GM19468 (cell line): ENCODE measurements at regions not wholly inside any gene's neighbourhood (a gene's known extent, or its start where the extent isn't known, plus 50 kb on each side); places are given as distances from the start of the nearest gene placed in this dataset.

Experiments
- ATAC-seq: cut with Tn5 transposase; IDR thresholded peaks from one replicate; pipeline ENCODE4 v1.9.1; 2021; ENCODE audit warnings: mild to moderate bottlenecking, moderate library complexity, moderate number of reproducible peaks; ENCODE audit not compliant: unreplicated experiment; ENCODE audit errors: extremely low read depth

DNA sequence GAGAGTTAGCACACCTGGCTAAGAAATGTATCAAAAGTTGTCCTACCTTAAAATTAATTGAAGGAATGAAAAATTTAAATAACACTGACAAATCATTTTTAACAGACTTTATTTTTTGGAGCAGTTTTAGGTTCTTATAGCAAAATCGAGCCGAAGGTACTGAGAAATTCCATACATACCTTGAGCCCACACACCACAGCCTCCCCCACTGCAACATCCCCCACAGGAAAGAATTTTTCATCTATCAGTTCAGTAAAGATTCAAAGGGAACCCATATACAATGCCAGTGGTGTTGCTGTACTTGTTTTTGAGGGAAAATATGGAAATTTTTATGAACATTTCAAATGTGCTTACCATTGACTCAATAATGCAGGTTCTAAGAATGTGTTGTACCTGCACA, 169.8 kb upstream of the HS6ST1 start:
- no peak for ATAC-seq

DNA sequence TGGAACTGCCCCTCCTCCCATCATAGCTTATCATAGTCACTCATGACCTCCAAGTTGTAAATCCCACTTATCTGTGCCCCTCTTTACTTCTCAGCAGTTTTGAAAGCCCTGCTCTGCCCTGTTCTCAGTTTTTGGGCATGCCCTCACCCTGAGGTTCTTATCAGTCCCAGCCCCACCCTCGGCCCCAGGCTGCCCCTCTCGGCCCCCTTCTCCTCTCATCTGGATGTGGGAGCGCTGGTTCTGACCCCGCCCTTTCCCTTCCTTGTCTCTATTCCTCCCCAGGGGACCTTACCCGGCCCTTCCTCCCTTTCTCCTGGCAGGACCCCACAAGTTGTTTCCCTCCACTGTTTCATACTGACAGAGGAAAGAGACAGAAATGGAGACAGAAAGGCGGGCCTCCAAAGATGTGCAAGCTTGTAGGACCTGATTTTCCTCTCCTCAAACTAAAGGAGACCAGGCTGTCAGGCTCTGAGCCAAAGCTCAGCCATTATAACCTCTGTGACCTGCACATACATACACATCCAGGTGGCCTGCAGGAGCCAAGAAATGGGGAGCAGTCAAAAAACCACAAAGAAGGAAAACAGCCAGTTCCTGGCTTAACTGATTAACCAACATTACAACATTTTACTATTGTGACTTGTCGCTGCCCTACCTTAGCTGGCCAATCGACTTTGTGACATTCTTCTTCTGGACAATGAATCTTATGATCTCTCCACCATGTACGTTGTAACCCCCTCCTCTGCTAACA, 171.0 kb upstream of the HS6ST1 start:
- ATAC-seq = no peak

DNA sequence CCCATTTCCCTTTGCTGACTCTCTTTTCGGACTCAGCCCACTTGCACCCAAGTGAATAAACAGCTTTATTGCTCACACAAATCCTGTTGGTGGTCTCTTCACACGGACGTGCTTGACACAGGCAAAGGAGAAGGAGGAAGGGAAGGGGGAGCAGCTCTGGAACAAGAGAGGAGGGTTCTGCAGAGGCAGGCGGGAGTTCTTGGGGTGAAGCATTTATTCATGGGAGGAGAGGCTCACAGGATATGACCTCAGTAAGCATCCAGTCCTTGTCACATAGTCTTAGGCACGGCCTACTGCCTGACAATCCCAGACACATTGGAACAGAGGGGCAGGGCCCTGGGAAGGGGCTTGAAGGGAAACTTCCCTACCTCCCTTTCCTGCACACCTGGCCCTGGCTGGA, 171.7 kb upstream of the HS6ST1 start:
- no peak for ATAC-seq

DNA sequence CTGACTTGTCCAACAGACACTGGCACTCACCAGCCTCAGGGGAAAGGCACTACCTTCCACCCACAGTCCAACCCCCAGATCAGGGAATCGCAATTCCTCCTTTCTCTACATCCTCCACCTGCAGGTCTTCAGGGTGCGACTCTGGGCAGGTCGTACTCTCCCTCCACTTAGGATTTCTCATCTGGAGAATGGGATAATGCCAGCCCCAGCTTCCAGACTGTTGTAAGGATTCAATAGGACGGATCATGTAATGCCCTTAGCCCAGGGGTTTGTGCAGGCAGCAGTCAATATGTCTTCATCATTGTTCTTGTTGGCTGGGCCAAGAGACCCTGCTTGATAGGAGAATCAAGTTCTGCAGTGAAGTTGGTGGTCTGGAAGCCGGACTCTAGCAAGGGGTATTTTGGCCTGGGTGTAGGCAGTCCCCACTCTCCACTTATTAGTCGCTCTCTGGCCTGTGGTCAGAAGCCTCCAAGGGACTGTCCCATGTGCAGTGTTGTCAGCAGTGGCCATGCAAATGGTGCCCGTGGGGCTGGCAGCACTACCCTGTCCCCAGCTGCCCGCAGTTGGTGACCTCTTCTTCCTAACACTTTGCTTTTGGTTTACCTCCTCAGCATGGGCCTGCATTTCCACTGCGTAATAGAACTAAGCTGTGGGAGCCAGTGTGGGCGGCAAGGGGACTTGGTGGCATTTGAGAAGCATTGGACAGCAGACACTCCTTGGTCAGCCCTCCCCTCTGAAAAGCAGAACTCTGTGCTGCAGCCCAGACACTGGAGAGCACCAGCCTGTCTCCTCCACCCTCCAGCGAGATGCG, 172.4 kb upstream of the HS6ST1 start:
- ATAC-seq = no peak

DNA sequence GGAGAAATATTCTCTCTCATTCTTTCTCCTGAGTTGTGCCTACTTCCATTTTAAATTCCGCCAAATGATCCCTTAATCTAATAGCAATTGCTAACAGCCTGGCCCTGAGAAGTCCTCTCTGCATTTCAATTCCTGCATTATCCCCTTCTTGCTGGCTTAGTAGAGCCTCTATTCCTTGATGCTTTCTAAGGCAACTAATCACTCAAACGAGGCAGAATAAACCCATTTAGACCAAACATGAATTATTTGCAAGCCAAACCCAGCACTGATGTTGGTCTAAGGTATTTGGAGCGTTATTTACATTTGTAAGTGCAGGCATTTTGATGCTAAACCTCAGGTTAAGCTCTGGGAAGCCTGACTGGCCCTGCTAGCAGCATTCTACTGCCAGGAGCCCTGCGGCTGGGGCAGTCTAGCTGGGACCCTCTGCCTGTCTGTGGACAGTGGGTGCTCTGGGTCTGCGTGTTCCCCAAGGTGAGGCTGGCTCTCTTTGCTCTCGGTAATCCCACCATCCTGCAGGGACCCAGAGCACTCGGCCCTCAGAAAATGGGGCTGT, 173.1 kb upstream of the HS6ST1 start:
- ATAC-seq = no peak

DNA sequence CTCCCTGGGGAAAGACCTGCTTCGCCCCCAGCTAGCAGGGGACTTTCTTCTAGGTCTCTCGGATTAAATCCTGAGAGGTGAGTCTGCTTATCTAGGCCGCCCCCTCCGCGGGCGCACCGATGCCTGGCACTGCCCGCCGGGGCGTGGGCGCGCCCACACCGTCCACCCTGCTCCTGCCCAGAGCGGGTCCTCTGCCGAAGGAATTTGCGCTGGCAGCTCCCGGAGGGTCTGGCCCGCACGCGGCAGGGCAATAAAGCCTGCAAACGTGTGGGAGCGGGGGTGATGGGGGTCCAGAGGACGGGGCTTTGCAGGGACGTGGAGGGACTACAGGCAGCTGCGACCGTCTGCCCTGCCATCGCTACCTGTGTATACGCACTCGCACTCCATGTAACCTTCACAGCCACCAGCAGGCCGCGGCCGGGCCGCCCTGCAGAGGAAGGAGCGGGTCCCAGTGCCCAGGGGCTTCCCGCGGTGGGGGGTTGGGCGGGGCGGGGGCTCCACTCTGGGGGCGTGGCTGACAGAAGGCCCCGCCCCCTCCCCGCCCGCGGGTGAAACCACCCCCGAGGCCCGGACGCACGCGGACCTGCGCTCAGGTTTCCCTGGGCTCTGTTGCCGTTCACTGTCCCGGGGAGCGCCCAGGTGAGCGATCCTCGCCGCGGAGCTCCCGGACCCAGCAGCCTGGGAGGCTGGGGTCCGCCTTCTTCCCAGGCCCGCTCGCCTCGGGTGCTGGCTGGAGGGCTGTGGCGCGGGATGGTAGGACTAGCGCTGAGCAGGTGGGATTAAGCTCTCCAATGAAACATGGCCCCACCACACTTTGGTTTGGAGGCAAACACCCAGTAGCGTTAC, 174.5 kb upstream of the HS6ST1 start:
- no peak for ATAC-seq

DNA sequence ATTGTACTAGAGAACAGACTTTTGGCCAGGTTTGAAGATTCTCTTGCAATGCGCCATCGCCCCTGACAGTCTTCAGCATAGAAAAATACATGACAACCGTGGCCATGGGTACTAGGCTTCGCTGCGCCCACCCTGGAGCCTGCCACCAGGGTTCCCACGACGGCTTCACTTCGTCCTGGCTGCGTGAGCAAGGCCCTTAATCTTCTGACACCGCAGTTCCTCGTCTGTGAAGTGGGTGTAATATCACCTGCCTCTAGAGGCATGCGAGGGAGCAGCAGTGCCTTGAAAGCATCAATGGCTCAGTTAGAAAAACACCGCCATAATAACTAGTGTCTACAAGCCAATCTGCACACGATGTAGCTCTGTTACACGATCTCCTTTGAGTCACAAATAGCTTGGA, 175.2 kb upstream of the HS6ST1 start:
- no peak for ATAC-seq

DNA sequence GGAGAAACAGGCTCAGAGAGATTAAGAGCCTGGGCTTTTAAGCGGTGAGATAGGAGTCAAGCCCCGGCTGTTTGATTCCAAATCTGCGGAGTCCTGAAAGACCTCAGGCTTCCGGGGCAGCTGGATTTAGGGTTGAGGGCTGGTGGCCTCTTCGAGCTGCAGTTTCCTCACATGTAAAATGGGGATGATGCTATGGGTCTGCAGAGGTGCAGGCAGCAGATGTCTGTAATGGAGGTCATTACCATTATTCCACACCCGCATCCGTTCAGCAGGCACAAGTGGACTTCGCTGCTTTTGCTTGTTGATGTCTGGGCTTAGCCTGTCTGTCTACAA, 175.6 kb upstream of the HS6ST1 start:
- no peak for ATAC-seq

DNA sequence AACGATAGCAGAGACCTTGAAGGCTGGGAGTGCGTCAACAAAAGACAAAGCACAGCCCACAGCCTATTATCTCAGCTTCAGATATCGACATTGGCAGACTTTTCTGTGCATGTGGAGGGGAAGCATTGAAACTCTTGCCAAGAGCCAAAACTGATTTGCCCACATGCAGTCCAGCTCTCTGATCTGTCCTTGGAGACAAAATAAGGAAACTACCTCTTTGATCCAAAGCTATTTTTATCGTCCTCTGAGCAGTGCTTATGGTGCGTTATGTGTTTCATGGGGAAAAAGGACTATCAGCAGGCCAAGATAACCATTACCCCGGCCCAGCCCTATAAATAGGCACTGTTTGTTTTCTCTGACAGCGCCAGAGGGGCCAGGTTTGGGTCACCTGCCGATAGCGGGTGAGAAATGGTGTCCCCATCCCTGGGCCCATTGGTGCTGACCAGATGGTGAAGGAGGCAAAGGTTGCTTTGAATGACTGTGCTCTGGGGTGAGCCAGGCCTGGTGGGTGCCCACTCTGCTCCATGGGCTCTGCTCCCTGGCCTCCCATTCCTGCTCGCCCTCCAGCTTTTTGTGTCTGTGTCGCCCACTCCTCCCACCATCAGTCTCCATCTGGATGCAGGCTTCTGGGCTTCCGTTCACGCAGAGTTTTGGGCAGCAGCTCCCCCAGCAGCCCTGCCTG, 176.1 kb upstream of the HS6ST1 start:
- ATAC-seq = no peak

DNA sequence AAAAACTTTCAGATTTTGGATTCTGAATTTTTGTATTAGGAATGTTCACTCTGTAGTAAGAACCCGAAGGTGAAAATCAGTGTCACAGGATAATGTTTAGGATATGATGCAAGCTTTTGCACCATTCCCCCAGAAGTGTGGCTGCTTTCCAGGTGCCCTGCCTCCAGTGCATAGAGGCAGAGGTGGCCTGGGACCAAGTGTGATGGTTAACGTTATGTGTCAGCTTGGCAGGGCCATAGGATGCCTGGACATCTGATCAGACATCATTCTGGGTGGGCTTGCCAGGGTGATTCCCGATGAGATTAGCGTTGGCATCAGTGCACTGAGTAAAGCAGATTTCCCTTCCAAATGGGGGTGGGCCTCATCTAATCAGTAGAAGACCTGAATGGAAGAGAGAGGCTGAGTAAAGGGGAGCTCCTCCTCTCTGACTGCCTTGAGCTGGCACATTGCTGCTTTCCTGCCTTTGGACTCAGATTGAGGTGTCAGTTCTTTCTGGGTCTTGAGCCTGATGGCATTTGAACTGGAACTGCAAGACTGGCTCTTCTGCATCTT, 177.4 kb upstream of the HS6ST1 start:
- ATAC-seq = no peak

DNA sequence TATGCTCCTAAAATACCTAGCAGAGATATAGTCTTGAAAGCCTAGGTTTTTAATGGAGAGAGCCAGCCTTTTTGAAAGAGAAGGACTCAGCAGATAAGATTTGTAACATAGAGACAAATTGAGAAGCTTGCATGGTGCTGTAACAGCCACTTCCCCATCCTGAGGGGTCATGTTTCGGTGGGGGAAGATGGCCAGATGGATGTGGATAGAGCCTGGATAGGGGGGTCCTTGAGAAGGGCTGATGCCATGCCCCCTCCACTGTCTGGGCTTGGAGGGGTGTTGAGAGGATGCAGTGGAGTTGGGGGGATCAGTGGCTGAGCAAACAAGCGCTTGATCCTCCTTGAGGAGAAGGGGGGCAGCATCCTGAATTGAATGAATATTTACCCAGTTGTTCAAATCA, 178.0 kb upstream of the HS6ST1 start:
- ATAC-seq = no peak

DNA sequence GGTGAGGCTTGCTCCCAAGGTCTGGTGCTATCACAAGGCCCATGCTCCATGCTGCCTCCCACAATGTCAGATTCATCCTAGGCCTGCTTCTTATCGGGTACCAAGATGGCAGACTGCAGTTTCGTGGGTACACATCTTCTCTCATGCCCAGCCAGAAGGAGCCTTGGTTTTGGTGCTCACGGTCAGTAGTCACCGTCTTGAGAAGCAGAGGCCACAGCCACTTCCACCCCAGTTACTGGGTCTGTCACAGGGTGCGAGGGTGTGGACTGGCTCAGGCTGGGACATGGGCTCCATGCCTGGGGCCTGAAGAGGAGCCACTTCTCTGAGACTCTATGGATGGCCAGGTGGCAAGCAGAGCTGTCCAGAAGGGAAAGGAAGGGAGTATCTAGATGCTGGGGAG, 178.8 kb upstream of the HS6ST1 start:
- no peak for ATAC-seq

DNA sequence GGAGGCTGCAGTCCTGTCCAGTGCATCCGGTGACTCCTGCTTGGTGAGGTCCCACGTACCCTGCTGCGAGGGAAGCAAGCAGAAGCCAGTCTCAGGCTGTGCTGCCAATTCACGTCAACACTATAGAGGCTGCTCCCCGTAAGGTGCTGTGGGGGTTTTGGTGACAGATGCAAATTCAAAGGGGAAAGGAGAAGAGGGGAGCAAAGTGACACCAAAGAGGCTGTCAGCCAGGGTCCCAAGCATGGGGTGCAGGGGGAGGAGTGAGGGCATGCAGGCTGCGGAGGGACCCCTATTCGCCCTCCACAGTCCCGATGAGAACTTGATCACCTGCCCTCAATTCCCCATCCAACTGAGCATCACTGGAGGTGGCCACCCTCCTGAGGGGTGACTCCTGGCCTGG, 179.4 kb upstream of the HS6ST1 start:
- no peak for ATAC-seq

DNA sequence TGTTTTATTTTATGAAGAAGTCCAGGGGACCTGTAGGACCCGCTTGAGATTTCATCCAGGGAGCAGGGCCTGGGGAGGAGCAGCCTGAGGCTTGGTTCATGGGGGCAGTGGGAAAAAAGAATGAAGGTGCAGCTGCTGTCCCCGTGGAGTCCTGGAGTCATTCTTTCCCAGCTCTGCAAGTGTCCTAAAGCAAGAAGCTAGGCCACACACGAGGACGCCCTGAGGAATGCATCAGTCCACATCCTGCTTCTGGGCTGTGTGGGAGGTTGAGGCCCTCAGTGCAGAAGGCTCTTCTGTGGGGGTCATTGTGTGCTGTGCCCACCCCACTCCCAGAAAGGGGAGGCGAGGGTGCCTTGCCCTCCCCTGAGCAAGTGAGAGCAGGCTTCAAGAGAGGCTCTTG, 179.9 kb upstream of the HS6ST1 start:
- no peak for ATAC-seq

DNA sequence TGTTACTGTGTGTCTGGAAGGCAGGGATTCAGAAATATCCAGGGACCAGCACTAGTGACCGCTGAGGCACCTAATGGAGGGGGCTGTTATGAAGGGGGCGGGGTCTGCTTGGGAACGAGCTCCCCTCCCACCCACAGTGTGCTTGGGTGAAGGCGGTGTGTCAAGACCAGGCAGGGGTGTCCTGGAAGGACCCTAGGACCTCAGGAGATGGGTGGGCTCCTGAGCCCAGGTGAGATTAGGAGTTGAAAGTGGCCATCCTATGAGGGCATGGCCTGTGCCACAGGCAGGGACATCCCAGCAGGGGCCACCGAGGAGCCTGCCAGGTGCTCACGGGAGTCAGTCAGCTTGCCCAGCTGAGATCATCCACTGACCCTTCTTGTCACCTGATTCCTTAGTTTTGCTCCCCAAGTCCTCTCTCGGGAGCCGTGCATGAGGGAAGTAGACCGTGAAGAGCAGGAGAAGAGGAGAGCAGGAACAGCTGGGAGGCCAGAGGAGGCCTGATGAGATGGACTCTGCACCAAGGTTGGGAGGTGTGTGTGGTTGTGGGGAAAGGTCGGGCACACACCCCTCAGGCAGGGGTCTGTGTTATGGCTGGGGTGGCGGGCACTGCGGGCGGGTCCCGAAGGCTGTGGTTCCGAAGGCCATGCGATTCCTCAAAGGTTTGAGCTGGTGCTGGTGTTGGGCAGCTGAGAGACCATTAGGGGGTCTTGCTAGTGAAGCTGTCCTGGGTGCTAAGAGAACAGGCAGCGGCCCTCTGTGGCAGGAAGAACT, 180.9 kb upstream of the HS6ST1 start:
- ATAC-seq = no peak

DNA sequence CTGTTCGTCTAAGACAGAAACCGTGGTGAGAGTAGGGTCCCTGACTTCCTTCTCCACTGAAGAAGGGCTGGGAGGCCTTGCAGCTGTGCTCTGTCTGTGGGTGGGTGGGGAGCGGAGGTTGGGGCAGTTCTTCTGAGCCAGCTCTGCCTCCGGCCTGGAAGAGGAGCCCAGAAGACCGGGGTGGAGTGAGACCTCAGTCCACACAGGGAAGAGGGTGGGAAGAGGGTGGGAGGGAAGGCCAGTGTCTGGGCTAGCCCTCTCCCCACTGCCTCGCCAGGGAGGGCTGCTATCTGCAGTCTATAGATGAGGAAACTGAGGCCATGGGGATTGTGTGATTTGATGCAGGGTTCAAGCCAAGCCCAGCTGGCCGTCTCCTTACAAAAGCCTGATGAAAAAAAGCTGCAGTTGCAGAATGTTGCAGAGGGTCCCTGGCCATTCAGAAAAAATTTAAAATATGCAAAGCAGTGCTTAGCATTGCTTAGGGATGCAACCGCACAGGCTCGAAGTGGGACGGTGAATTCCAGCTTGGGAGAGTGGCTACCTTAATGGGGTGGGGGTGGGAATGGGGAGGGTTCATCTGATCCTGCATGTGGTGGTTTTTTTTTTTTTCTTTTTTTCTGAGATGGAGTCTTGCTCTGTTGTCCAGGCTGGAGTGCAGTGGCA, 181.6 kb upstream of the HS6ST1 start:
- no peak for ATAC-seq

DNA sequence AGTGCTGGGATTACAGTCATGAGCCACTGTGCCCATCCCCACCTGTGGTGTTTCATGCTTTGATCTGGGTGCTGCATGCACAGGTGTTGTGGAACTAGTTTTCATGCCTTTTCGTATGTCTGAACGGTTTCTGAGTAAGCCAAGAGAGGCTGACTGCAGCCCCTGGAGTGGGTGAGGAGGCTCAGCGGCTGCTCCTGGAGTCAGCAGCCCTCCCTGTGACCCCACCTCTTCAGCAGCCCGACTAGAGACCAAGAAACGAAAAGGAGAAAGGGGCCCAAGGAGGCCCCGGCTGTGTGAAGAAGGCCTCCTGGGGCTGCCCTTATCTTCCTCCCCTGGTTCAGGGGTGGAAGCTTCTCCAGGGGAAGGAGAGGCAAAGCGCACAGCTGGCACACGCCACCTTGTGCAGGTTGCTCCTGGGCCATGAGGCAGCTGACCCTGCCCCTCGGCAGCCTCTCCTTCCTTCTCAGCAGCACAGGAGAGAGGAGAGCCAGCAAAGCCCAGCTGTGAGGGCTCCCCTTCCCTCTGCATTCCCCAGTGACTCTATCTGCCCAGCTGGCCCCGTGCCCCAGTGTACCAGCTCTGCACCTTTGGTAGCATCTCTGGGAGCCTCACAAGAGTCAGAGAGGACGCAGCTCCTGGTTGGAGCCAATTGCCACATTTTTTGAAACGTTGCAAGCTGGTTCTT, 182.5 kb upstream of the HS6ST1 start:
- no peak for ATAC-seq

DNA sequence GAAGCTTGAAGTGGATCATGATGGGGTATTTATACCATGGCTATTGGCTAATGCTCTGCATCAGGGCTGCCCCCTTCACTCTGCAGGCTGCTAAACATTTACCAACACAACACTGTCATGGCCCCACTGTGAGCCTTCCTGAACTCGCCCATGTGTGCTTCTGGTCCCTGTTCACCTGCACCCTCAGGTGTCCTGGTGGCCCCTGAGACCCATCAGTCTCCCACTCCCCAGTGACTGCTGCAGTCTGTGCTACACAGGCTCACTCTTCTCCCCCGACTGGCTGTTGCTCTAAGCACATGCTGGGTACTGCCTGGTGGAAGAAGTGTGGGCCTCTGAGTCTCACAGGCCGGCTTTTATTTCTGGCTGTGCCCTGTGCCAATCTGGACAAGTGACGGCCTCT, 183.0 kb upstream of the HS6ST1 start:
- ATAC-seq = no peak
